HG02870 (cell line): ENCODE measurements at regions not wholly inside any gene's neighbourhood (a gene's known extent, or its start where the extent isn't known, plus 50 kb on each side); places are given as distances from the start of the nearest gene placed in this dataset.
"Not testable (repeated sequence)": the region's sequence is repeated elsewhere in the genome, so short reads cannot be mapped to it uniquely, and the experiment has no call there.

Experiments
- ATAC-seq: cut with Tn5 transposase; IDR thresholded peaks from one replicate; pipeline ENCODE4 v1.9.1; 2021; ENCODE audit warnings: mild to moderate bottlenecking, moderate library complexity; ENCODE audit not compliant: unreplicated experiment

DNA sequence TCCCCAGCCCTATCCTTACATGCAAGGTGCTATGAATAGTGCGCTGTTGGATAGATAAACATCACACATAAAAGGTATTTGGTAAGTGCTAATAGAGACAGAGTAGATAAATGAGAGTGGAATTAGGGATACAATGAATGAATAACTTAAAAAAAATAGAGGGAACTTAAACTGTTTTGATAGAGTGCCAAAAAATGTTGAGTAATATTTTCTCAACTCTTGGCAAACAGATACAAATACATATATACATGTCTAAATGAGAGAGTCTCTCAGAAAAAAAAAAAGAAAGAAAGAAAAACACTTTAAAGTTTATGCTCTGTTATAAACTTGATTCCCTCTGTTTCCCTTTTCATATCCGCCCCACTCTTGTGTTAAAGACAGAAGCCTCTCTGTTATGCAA, 667.4 kb downstream of the ROBO2 start:
- no peak for ATAC-seq

GRCh38 chr3:77709155-77709554, 669.3 kb downstream of the ROBO2 start:
- ATAC-seq: no peak

DNA sequence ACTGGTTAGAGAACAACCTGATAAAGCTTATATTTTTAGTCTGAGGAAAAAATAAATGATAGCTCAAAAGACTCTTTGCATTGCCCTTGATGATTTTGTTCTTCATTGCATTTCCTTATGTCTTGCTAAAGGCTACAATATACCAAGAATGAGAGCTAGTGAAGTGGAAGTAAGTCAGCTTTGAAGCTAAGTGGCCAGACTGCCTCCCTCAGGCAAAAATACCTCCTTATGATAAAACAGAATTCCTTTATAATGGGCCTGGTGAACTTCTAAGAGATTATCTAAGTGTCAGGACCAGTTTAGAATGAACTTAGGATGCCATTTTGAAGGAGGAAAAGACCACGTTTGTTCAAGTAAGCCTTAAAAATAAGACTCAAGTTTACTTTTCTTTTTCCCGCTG, 678.4 kb downstream of the ROBO2 start:
- no peak for ATAC-seq

DNA sequence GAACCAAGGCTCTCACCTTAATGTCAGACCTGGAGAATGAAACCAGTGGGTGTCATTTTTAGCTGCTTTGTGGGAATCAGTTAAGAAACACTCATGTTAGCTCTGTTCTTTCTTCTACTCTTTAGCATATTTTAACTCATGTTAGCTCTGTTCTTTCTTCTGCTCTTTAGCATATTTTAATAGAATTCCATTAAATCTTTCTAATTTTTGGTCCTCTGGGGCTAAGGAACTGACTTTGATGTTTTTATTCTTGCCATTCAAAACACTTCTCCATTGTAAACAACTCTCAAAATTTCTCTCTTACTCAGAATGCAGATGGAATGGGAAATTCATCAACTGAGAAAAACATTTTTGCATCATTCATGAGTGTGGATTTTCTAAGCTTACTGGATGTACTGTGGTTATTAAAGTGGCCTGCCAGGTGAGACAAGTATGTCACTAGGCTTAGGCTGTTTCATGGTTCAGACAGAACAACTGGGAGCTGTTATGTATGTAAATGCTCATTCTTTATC, 680.6 kb downstream of the ROBO2 start:
- no peak for ATAC-seq

- no peak for ATAC-seq
Observed at GRCh38 chr3:77726517-77726916, 686.6 kb downstream of the ROBO2 start.

DNA sequence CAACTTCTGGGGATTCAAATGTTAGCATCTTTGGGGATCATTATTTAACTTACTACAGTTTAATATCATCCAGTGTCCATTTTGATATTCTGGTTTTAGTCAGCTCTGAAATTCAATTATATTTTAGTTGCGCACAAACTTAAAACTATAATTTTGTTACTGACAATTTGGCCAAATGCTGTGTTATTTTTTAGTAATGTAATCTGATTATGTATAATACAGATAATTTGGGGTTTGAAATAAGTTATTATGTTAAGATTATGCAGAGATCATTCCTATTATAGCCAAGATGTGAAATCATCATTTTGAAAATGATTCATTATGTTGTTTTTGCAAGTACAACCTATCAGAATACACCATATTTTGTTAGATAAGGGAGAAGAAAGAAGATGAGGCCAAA, 706.1 kb downstream of the ROBO2 start:
- no peak for ATAC-seq

- no peak for ATAC-seq
Observed at GRCh38 chr3:77746892-77747291, 707.0 kb downstream of the ROBO2 start.

- not testable (repeated sequence) for ATAC-seq
Observed at GRCh38 chr3:77756397-77756975, 716.6 kb downstream of the ROBO2 start.

- no peak for ATAC-seq
Observed at GRCh38 chr3:77772459-77772858, 732.6 kb downstream of the ROBO2 start.

DNA sequence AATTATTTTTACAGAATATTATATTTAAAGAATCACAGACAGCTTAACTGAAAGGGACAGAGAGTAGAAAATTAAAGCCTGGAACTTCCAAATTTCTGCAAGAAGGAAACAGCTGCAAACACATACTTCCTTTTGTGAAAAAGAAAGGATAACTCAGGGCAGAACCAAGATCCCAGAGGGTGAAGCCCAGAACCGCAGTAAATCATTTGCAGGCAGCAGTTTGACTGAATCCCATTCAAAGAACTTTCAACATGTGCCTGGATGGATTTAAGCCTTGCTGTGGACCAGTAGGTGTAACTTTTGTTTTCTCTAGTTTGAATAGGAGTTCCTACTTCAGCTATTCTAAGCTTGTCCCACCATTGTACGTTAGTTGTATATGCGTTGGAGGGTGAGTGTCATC, 733.2 kb downstream of the ROBO2 start:
- ATAC-seq: no peak

- ATAC-seq: no peak
Observed at GRCh38 chr3:77780278-77780996, 740.5 kb downstream of the ROBO2 start.

- no peak for ATAC-seq
Observed at GRCh38 chr3:77786216-77786615, 746.3 kb downstream of the ROBO2 start.

GRCh38 chr3:77795013-77795412, 755.1 kb downstream of the ROBO2 start:
- ATAC-seq: no peak

- no peak for ATAC-seq
Observed at GRCh38 chr3:77799278-77799677, 759.4 kb downstream of the ROBO2 start.

GRCh38 chr3:77800893-77801292, 761.0 kb downstream of the ROBO2 start:
- no peak for ATAC-seq

- no peak for ATAC-seq
Observed at GRCh38 chr3:77807312-77807711, 767.4 kb downstream of the ROBO2 start.

DNA sequence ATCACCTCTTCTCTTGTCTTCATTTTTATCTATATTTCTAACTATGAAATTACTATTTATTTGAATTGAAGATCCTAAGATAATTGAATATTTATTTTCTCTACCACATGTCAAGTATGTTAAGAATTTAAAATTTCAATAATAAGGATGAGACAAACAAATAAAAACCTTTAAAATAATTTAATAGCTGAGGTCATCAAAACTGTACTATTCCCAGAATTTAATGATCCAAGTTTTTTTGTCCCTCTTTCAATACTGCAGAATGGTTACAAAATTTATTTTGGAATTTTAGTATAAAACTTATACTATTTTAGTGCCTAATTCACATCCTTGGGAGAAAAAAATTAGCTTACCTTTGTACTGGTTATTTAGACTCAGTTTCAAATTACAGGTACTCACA, 774.9 kb downstream of the ROBO2 start:
- ATAC-seq: no peak

DNA sequence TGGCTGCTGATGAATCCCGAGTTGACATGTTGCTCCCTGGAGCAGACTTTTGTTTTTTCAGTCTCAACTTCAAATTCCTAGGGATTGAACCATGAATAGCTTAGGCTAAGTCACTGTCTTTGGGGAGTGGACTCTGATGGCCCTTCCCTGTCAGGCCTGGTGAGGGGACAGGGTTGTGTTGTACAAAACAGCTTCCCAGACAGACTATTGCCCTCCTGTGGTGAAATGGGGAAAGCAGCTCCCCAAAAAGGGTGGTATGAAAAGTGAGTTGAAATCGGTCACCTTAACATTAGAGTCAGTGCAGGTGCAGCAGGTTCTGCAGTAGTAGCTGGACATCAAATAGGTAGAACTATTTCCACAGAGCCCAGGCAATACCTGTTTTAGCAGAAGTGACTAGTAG, 775.6 kb downstream of the ROBO2 start:
- no peak for ATAC-seq

GRCh38 chr3:77816366-77816765, 776.5 kb downstream of the ROBO2 start:
- no peak for ATAC-seq

DNA sequence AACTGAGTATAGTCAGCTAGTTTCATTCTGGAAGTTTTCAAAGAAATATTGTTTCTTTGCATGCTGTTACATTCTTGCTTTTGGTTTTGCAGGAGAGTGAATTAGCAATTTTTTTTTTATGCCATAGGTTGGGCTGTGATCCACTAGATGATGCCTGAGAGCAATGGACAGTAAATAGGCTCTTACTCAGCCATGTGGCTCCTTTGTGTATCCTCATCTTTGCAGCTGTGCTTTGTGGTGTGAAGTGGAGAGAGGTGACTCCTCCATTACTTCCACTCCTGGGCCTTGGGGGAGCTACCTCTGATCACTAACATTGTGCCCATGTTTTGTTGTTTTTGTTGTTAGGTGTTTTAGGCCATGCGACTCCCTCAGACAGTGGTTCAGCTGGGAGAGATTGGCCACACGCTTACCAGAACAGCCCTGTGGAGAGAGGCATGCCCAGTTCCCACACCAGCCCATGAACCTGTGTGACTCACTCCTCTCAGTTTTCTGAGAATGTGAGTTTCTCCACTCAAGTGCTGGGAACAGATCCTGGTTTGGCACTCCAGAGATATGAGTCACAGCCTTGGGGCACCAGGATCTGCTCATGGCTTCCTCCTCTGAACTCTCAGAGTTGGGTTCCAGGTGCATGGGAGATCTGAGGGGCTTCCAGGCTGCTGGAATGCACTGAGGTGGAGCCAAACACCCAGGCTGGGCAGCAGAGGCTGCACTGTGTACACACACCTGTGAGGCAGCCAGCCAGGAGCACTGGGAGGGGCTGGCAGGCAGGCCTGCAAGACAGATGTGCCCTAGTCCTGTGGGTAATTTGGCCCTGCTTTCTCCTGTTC, 785.3 kb downstream of the ROBO2 start:
- ATAC-seq: no peak

DNA sequence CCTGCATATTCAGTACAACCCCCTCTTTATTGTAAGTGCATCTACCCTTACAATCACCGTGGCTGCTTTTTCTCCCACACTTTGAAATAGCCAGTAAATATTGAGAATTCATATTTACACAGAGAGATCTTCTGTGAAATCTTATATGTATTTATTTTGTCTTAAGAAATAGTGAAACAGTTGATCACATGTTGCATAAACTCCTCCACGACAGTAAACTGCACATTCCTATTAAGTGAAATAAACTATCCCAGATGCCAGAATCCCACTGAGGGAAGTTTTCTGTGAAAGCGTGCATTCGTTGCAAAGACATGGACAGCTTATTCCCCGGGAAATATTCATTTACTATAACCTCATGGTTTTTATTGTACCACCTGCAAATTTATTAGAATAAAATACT, 796.0 kb downstream of the ROBO2 start:
- ATAC-seq: no peak
